GM18873 (cell line): ENCODE measurements at regions not wholly inside any gene's neighbourhood (a gene's known extent, or its start where the extent isn't known, plus 50 kb on each side); places are given as distances from the start of the nearest gene placed in this dataset.
"Not testable (repeated sequence)": the region's sequence is repeated elsewhere in the genome, so short reads cannot be mapped to it uniquely, and the experiment has no call there.

Experiments used
- ATAC-seq: cut with Tn5 transposase; IDR thresholded peaks from one replicate; pipeline ENCODE4 v1.9.1; 2021; ENCODE audit warnings: mild to moderate bottlenecking, moderate library complexity, moderate number of reproducible peaks; ENCODE audit not compliant: unreplicated experiment, low FRiP score

- no peak for ATAC-seq
These were observed 470.4 kb upstream of the EPHA7 start for GRCh38 chr6:93889713-93890112.

- no peak for ATAC-seq
These were observed 467.1 kb upstream of the EPHA7 start for GRCh38 chr6:93886416-93886815.

- ATAC-seq, result no peak
These were observed 440.6 kb upstream of the EPHA7 start for GRCh38 chr6:93859971-93860370.

- no peak for ATAC-seq
These were observed 438.9 kb upstream of the EPHA7 start for GRCh38 chr6:93858213-93858612.

DNA sequence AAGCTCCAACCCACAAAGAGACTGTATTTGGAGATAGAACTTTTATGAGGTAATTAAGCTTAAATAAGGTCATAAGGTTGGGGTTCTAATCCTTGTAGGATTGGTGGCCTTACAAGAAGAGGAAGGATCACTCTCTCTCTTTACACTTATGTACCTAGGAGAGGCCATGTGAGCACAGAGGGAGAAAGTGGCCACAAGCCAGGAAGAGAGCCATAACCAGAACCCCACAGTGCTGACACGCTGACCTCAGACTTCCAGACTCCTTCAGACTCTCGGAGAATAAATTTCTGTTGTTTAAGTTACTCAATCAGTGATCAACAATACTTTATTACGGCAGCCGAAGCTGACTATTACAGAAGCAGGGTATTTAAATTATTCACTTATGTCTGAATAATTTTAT, 430.5 kb upstream of the EPHA7 start:
- ATAC-seq, result no peak

- ATAC-seq, result no peak
These were observed 428.8 kb upstream of the EPHA7 start for GRCh38 chr6:93848031-93848742.

- no peak for ATAC-seq
These were observed 422.8 kb upstream of the EPHA7 start for GRCh38 chr6:93842178-93842577.

DNA sequence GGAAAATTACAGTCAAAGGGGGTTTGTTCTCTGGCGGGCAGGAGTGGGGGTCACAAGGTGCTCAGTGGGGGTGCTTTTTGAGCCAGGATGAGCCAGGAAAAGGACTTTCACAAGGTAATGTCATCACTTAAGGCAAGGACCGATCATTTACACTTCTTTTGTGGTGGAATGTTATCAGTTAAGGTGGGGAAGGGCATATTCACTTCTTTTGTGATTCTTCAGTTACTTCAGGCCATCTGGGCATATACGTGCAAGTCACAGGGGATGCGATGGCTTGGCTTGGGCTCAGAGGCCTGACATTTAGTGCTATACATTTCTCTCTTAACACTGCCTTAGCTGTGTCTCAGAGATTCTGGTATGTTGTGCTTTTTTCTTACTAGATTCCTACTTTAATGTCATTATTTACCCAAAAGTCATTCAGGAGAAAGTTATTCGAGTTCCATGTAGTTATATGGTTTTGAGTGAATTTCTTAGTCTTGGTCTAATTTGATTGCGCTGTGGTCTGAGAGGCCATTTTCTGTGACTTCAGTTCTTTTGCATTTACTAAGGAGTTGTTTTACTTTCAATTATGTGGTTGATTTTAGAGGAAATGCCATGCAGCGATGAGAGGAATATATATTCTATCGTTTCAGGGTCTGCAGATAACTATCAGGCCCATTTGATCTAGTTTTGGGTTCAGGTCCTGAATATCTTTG, 416.2 kb upstream of the EPHA7 start:
- not testable (repeated sequence) for ATAC-seq

GRCh38 chr6:93835026-93835425, 415.7 kb upstream of the EPHA7 start:
- ATAC-seq, result not testable (repeated sequence)

DNA sequence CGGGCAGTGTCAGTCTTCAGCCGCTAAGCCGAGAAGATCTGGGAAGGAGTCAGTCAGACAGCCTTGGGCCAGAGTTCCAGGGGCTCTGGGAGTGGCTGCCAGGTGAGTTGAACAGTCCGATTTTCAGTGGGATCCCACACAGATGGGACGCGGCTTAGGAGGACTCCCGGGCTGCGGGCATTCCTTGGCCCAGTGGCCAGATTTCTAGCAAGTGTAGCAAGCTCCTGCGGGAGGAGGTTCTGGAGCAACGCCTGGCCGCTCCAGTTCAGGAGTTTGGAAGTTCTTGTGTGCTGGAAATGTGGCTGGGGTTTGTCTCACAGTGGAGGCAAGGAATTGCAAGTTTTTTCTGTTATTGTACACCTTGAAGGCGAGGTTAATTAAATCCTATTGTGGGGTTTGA, 414.0 kb upstream of the EPHA7 start:
- not testable (repeated sequence) for ATAC-seq

GRCh38 chr6:93829757-93830156, 410.4 kb upstream of the EPHA7 start:
- ATAC-seq, result not testable (repeated sequence)

DNA sequence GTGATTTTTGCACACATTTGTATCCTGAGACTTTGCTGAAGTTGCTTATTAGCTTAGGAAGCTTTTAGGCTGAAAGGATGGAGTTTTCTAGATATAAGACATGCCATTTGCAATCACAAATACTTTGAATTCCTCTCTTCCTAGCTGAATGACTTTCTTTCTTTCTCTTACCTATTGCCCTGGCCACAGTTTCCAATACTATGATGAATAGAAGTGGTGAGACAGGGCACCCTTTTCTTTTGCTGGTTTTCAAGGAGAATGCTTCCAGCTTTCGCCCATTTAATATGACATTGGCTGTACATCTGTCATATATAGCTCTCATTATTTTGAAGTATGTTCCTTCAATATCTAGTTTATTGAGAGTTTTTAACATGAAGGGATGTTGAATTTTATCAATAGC, 409.6 kb upstream of the EPHA7 start:
- no peak for ATAC-seq

DNA sequence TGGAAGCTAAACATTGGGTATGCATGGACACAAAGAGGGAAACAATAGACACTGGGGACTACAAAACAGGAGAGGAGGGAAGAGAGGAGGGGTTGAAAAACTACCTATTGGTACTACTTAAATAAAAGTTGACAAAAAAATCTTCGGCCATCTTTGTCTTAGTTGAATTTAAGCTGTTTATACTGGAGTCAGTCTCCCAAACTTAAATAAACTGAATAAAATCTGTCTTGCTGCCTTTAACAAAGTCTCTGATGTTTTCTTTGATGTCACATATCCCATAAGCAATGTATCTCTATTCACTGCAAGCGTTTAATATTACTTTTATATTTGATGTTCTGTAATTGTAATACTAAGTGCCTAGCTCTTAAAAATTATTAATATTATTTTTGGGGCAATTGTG, 409.2 kb upstream of the EPHA7 start:
- ATAC-seq, result no peak

DNA sequence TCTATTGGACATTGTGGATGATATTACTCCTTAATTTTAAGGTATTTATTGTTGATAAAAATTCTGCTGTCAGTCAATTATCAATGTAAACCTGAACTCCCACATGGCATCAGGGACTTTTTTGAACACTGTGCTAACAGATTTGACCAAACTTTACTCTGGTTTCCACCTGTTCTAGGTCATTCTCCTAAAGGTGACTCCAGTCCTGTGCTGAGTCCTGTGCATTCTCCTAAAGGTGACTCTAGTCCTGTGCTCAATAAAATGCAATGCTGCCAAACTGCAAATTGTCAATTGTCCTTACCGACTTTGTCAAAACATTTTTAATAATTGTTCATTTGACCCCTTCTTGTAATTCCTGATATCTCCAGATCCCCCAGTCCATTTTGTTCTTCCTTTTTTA, 408.4 kb upstream of the EPHA7 start:
- no peak for ATAC-seq

DNA sequence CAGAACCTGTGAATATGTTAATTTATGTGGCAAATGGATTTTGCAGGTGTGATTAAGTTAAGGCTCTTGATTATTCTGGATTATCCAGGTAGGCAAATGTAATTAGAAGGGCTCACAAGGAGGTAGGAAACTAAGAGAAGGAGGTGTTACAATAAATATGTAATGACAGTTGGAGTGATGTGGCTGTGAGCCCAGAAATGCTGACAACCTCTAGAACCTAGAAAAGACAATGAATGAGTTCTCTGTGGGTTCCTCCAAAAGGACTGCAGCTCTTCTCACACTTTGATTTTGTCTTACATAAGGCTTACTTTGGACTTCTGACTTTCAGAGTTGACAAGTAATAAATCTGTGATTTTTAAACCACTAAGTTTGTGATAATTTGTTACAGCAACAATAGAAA, 406.6 kb upstream of the EPHA7 start:
- no peak for ATAC-seq

DNA sequence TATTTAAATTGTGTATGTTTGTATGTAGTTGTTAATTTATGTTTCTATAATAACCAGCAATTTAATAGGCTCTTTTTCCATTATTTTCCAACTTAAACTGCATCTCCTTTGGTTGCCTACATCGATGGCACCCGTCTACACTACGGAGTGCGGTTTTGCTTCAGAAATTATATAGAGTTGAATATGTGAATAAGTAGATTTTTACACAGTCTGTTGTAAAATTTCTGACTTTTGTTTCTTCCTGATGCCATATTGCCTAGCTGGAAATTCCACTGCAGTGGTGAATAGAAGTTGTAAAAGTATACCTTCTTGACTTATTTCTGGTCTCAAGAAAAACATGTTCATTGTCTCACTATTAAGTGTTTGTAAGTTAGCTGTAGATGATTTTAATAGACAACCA, 404.1 kb upstream of the EPHA7 start:
- ATAC-seq, result no peak

DNA sequence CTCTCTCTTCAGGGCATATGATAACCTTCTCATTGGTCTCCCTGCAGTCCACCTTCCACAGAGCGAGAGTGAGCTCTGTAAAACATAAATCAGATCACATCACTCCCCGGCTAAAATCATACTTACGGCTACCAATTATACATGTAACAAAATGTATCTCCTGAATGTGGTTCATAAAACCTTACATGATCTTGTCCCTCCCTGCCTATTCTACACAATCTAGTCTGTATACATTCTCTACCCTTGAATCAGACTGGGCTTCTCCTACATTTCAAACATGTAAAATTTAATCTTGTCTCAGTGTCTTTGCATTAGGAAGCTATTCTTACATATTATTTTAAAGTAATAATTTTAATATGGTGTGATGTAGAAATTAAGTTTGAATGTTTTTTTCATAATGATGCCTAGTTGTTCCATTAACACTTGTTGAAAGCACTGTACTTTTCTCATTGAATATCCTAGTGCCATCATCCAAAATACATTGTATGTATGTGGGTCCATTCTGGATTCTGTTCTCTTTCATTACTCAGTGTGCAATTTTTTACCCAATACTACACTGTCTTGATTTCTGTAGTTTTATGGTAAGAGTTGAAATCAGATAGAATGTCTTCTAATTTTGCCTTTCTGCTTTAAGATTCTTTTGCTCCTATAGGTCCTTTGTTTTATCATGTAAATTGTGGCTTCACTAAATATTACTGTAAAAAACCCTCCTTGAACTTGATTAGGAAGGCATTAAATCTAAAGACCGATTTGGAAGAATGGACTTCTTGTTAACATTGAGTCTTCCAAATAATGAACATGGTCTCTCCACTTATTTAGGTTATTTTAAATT, 403.3 kb upstream of the EPHA7 start:
- no peak for ATAC-seq

- ATAC-seq, result no peak
These were observed 402.6 kb upstream of the EPHA7 start for GRCh38 chr6:93821953-93822352.

- no peak for ATAC-seq
These were observed 401.2 kb upstream of the EPHA7 start for GRCh38 chr6:93820465-93821082.

DNA sequence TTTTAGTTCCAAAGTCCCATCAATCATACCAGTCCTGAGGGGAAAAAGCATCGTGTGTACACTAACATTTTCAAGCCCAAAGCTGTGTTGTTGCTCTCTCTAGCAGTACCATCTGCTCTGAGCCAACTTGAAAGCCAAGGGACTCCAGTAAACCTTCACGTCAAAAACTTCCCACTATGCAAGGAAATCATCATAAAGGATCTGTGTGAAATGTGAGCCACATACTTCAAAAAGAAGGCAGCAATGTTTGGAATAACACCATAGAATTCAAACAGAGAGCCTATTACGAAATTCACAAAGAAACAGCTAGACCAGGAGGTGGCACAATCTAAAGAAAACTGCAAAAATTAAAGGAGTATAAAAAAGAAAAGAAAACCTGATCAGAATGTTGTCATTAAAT, 399.8 kb upstream of the EPHA7 start:
- no peak for ATAC-seq

DNA sequence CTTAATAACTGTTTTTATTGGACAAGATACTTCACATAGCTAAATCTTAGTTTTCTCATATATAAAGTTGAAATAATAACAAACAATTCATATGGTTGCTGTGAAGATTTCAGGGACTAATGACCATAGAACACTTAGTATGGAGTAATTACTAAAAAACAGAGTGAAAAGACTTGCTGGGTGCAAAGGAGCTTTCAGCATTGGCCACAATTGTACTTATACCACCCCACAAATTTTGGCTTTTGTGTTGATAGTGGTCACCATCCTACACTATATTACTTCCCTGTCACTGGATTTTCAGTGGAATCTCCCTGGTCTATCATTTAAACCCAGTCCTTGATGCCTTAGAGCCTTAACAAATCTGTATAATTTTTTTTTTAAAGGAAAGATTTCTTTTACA, 398.6 kb upstream of the EPHA7 start:
- ATAC-seq, result no peak
